Right atrium auricular region (tissue), 2 donors: ENCODE measurements at regions not wholly inside any gene's neighbourhood (a gene's known extent, or its start where the extent isn't known, plus 50 kb on each side); places are given as distances from the start of the nearest gene placed in this dataset.

Experiments used
- DNase-seq: peaks from one replicate; pipeline ENCODE4 v3.0.0-alpha.2; 2019; ENCODE audit warnings: low spot score
- H3K27ac ChIP-seq, 2 donors: fragments of 200-600 bp; sonication (generic); 1 replicate in 1 of 2; 2 replicates in 1 of 2; pipeline ENCODE4 v1.5.1; 2016 to 2019
- H3K27me3 ChIP-seq, 2 donors: fragments of 200-600 bp; sonication (generic); one replicate each; pipeline versions ENCODE4 v1.5.1 to v1.6.0; 2017 to 2019
- H3K36me3 ChIP-seq: fragments of 200-600 bp; sonication (generic); one replicate; pipeline ENCODE4 v1.5.1; 2016
- H3K4me1 ChIP-seq, 2 donors: fragments of 200-600 bp; sonication (generic); one replicate each; pipeline versions ENCODE4 v1.5.1 to v1.6.0; 2017 to 2019
- H3K4me3 ChIP-seq, 2 donors: fragments of 200-600 bp; sonication (generic); 1 replicate in 1 of 2; 2 replicates in 1 of 2; pipeline ENCODE4 v1.5.1; 2017 to 2019; ENCODE audit warnings: mild to moderate bottlenecking in 1 of 2, moderate library complexity in 1 of 2
- H3K9me3 ChIP-seq, 2 donors: fragments of 200-600 bp; sonication (generic); one replicate each; pipeline ENCODE4 v1.5.1; 2019
- TF ChIP-seq, protein P1 (sequence below), 2 donors: fragments of 200-600 bp; sonication (generic); IDR thresholded peaks; one replicate each; pipeline ENCODE4 v1.5.1; 2019; ENCODE audit warnings: antibody characterized with exemption in 2 of 2

DNA sequence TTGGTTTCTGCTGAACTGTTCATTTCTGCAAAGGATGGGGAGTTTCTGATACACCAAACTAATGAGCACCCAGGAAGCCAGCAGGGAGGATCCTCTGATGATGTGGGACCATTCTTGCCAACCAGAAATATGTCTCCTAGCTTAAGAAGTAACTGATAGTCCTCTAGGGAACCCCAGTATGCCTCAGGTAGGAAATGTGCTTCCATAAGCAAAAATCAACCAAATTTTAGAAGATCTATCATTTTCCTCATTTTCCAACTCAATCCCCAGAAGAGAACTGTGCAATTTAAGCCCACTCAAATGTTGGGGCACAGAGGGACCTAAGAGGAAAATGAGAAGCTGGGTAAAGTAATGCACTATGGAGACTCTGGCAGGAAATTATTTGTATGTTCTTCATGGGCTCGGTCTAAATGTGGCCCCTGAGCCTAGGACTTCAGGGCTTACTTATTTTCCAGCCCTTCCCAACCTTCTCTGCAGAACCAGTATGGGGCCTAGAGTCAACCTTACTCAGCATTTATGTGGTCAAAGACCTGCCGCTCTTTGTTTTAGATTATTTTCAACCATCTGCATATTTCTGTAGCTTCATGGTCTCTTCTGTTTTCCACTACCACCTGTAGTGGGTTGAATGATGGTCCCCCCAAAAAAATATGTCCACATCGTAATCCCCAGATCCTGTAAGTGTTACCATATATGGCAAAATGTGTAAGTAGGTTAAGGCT lies 359.8 kb upstream of the CDH4 start:
- no peaks in the 10 kb centered on the region for H3K27me3 ChIP-seq
- no peak overlapping the region for H3K27ac ChIP-seq
- TF ChIP-seq, protein P1, sequence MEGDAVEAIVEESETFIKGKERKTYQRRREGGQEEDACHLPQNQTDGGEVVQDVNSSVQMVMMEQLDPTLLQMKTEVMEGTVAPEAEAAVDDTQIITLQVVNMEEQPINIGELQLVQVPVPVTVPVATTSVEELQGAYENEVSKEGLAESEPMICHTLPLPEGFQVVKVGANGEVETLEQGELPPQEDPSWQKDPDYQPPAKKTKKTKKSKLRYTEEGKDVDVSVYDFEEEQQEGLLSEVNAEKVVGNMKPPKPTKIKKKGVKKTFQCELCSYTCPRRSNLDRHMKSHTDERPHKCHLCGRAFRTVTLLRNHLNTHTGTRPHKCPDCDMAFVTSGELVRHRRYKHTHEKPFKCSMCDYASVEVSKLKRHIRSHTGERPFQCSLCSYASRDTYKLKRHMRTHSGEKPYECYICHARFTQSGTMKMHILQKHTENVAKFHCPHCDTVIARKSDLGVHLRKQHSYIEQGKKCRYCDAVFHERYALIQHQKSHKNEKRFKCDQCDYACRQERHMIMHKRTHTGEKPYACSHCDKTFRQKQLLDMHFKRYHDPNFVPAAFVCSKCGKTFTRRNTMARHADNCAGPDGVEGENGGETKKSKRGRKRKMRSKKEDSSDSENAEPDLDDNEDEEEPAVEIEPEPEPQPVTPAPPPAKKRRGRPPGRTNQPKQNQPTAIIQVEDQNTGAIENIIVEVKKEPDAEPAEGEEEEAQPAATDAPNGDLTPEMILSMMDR (IDR thresholded peaks at IDR 0.05) = no peak
- H3K4me1 ChIP-seq = no peaks in the 10 kb centered on the region
- H3K36me3 ChIP-seq = no peaks in the 10 kb centered on the region
- no peak overlapping the region for H3K4me3 ChIP-seq
- no peak for DNase-seq
- H3K9me3 ChIP-seq = no peaks in the 10 kb centered on the region

DNA sequence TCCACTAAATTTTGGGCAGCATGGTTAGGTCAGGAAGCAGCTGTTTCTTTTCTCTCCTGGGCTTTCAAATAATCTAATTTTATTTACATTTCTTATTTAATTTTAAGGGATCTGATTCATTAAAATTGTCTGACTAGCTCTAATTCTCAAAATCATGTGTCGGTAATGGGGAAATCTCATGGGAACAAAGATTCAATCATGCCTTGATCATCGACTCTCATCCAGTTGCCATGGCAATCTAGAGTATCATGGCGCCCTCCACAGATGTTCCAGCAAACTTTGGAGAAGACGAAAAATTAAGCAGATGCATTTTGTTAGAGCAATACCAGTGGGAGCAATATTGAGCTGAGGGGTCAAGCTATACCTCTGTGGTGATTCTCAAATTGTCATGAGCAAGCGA lies 358.0 kb upstream of the CDH4 start:
- Histone ChIP-seq H3K4me1 (no peaks in the 10 kb centered on the region), H3K27ac (no peak overlapping the region), H3K27me3 (no peaks in the 10 kb centered on the region), H3K4me3 (no peak overlapping the region), H3K9me3 (no peaks in the 10 kb centered on the region), H3K36me3 (no peaks in the 10 kb centered on the region)
- TF ChIP-seq, protein P1 (IDR thresholded peaks at IDR 0.05) = no peak
- no peak for DNase-seq

DNA sequence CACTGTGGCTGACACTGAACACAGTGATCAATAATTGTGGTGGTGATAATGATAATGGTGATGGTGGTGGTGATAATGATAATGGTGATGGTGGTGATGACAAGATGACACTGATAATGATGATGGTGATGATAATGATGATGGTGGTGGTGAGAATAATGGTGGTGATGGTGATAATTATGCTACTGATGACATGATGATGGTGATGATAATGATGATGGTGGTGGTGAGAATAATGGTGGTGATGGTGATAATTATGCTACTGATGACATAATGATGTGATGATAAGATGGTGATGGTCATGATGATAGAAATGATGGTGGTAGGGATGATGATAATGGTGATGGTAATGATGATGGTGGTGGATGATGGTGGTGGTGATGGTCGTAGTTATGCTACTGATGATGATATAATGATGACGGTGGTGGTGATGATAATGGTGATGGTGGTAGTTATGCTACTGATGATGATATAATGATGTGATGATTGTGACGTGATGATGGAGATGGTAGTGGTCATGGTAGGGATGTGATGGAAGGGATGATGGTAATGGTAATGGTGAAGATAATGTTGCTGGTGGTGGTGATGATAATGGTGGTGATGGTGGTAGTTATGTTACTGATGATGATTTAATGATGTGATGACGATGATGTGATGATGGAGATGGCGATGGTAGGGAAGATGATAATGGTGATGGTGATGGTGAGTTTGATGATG lies 356.5 kb upstream of the CDH4 start:
- H3K4me1 ChIP-seq = no peaks in the 10 kb centered on the region
- TF ChIP-seq, protein P1 (IDR thresholded peaks at IDR 0.05) = no peak
- no peaks in the 10 kb centered on the region for H3K27me3 ChIP-seq
- no peak overlapping the region for H3K27ac ChIP-seq
- H3K36me3 ChIP-seq = no peaks in the 10 kb centered on the region
- no peak for DNase-seq
- no peaks in the 10 kb centered on the region for H3K9me3 ChIP-seq
- no peak overlapping the region for H3K4me3 ChIP-seq

DNA sequence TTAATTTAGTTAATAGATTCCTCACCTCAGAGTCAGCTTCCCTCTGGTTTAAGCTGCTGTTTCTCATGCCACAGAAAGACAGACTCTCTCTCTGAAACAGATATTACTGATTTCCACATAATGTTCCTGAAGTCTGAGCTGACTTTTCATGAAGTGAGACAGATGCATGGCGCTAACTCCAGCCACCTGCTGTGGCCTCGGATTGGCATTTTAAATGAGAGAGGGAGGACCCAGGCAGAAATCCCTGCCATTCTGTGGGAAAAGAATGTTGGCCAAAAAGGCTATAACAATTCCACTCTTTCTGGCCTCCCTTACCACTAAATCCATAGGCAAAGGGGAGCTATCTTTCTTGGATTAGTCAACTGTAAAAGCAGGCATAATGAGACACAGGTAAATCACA lies 354.1 kb upstream of the CDH4 start:
- H3K27me3 ChIP-seq = no peaks in the 10 kb centered on the region
- no peak overlapping the region for H3K4me3 ChIP-seq
- TF ChIP-seq, protein P1 (IDR thresholded peaks at IDR 0.05) = no peak
- H3K27ac ChIP-seq = no peak overlapping the region
- H3K4me1 ChIP-seq = no peaks in the 10 kb centered on the region
- H3K9me3 ChIP-seq = peaks cover 0 to 19% of the 10 kb centered on the region in 2 donors
- H3K36me3 ChIP-seq = no peaks in the 10 kb centered on the region
- no peak for DNase-seq

DNA sequence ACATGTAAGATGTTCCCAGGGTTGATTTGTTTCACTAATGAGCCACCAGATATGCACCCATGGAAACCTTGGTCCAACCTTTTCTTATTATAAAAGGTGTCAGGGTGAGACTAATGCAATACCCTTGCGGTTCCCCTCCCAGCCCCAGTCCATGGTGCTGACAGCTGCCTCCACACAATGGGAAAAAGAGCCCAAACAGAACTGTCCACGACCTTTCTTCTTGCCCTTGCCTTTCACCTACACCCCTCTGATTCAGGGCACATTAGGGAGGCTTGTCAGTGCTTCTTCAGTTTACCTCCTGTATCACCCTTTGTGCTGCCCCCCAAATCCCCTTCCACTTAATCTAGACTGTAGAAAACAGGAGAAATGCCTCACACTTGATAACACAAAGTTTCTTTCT lies 352.7 kb upstream of the CDH4 start:
- Histone ChIP-seq H3K27ac (no peak overlapping the region), H3K4me1 (no peaks in the 10 kb centered on the region), H3K27me3 (no peaks in the 10 kb centered on the region), H3K9me3 (peaks cover 0 to 19% of the 10 kb centered on the region in 2 donors), H3K4me3 (no peak overlapping the region), H3K36me3 (no peaks in the 10 kb centered on the region)
- DNase-seq = no peak
- TF ChIP-seq, protein P1 (IDR thresholded peaks at IDR 0.05) = no peak
